Tongue (tissue), 1 donor: ENCODE measurements at regions not wholly inside any gene's neighbourhood (a gene's known extent, or its start where the extent isn't known, plus 50 kb on each side); places are given as distances from the start of the nearest gene placed in this dataset.
A peak's percentile ranks its signal among the peaks of the same experiment; 100 is the strongest.

Experiments
- DNase-seq: peaks from one replicate; pipeline ENCODE4 v3.0.0-alpha.2; 2015

GRCh38 chr3:72021531-72021930 is 236.6 kb upstream of the PROK2 start:
- DNase-seq, result no peak

DNA sequence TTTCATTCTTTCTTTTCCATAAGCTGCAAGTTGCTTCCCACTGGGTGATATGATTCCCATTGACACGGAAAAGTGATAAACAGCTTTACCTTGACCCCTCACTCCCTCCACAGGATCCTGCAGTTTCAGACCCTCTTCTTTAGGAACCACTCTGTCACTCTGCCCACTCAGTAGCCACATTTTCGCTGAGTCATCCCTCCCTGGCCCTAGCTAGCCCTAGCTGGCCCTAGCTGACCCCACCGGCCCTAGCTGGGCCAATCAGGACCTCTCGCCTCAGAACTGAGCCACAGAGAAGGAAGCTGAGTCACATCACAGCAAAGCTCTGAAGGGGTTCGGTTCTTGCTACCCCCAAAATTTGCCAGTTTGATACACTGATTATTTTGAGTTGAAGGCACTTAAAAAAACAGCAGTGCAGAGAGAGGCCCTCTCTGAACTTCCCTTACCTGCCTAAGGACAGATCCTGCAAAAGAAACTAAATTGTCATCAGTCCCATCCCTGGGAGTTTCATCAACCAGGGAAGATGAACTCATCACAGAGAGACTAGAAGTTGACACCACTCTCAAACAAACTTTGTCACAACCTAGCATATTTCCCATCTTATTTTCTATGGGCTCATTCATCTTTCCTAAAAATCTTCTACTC is 233.5 kb upstream of the PROK2 start:
- no peak for DNase-seq

- no peak for DNase-seq
Observed at GRCh38 chr3:72017935-72018334, 233.0 kb upstream of the PROK2 start.

DNA sequence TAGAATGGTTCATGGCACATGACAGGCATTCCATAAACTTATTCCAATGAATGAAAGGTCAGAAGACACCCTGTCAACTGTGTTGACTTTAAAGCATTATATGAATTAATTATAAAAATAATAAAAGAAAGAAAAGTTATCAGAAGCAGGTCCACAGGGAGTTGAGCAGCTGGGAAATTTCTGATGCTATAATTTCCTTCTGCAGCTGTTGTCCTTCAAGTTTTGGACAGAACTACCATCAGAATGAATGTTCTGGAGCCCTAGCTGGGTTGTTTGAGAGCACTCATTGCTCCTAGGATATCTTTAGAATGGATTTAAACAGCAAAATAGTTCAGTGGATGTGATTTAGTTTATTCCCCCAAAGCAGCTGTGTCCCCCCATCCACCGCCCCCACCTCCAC is 232.4 kb upstream of the PROK2 start:
- DNase-seq, result peak; percentile 22

GRCh38 chr3:72015463-72015862 is 230.5 kb upstream of the PROK2 start:
- DNase-seq, result no peak

GRCh38 chr3:72013084-72013483 is 228.1 kb upstream of the PROK2 start:
- no peak for DNase-seq

- DNase-seq, result no peak
Observed at GRCh38 chr3:72012363-72012762, 227.4 kb upstream of the PROK2 start.

DNA sequence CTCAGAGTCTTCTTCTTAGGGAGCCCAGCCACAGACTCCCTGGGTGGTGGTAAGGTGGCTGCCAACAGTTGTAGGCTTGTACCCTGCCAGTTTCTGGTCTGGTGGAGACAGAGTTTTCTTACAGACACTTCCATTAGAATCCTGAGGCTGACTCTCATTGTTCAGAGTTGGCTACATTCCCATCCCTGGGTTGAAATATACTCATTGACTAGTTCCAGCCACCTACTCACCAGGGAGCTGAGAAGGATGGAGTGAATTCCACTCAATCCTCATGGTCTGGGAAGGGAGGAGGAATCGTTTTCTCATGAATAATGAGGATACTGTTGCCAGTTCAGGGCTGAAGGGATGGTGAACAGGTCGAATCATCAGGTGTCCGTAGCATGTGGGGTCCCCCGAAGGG is 226.5 kb upstream of the PROK2 start:
- DNase-seq, result no peak

DNA sequence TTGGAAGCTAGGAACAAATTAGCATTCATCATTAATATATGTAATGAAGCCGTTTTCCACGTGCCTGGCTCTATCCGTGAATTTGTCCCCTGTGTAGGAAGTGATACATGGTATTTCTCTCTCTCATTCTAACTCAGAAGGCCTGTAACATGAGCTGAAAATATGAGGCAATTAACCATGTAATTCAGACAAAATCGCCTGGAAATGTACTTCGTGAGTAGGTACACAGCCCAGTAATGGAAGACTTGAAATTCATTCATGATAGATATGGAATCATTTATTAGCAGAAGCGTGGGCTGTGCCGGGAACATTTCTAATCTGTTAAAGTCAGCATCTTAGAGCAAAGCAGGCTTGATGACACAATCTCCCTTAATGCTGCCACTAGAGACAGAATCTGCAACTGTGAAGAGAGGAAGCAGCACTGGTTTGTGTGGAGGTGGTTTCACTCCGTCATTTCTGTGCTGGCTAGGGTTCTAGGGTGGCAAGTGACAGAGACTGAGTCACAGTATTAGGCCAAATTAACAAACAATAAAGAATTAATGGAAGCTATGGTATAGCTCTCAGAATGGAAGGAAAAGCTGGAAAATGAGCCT is 225.0 kb upstream of the PROK2 start:
- no peak for DNase-seq

GRCh38 chr3:72008226-72008996 is 223.5 kb upstream of the PROK2 start:
- no peak for DNase-seq

GRCh38 chr3:72006631-72007556 is 221.9 kb upstream of the PROK2 start:
- no peak for DNase-seq

GRCh38 chr3:72004749-72005292 is 219.9 kb upstream of the PROK2 start:
- DNase-seq, result no peak

DNA sequence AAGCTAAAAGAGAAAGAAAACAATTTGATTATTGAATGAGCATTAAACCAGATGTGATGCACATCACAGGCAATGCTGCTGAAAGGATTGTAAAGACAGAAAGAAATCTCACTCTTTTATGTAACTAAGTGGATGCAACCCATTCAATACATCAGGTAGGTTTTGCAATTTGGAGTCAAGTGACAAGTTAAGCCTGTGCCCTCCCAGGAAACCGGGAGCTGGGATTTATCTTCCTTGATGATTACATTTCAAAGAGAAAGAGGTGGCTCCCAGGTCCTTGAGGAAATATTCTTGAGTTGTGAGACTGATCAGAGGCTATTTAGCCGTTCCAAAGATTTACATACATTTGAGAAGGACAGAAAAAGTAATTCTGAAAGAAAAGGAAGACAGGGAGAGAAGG is 219.0 kb upstream of the PROK2 start:
- DNase-seq, result no peak

DNA sequence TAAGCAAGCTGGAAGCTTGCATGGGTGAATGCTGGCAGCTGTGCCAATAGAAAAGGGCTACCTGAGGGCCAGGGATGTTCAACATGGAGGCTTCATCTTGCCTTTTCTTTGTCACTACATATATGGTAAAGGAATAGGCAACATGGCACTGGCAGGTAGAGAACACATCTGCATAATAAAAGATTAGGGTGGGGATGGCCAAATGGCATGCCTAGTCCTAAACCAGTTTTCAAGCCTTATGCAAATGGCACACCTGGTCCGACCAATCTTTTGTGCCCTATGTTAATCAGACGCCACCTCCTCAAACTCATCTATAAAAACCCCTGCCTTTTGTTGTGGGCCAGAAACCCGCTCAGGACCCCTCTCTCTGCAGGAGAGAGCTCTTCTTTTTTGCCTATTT is 216.8 kb upstream of the PROK2 start:
- DNase-seq, result no peak

- no peak for DNase-seq
Observed at GRCh38 chr3:71998995-71999673, 214.2 kb upstream of the PROK2 start.

DNA sequence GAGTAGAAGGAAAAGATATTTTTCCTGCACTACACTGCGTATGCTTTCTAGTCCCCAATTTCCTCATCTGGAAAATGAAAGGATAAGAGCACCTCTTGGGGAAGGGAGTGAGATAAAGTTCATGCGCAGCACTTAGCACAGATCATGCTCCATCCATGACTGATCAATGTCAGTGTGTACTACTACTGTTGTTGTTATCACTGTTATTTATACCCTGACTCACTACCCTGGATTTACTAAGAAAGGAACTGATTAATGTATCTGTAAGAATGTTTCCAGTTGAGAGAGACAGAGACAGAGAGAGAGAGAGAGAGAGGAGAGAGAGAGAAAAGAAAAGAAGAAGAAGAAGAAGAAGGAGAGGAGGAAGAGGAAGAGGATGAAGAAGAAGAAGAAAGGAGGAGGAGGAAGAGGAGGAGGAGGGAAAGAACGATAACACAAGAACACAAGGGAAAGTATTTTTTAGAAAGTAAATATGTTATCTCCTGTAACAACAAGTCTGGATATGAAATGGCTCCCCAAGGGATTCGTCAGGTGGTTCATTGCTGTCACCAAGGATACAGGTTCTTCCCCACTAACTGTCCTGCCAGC is 212.2 kb upstream of the PROK2 start:
- DNase-seq, result no peak

DNA sequence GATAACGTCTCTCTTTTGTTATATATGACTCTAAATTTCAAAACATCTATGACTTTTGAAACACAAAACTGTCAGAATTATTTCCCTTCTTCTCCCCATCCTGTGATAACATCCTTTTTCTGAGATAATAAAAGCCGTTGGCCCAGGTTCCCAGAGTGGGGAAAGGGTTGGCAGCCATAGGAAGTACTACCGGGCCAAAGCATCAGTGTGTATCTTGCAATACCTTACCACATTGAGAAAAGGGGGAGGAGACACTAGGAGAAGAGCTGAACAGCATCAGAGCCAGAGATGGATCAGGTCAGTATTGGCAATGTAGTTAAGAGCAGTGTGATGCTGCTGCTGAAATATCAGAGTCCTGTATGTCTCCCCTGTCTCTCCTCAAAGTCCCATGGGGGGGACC is 210.0 kb upstream of the PROK2 start:
- DNase-seq, result no peak

GRCh38 chr3:71994203-71994602 is 209.3 kb upstream of the PROK2 start:
- DNase-seq, result no peak

GRCh38 chr3:71991681-71992080 is 206.7 kb upstream of the PROK2 start:
- no peak for DNase-seq

GRCh38 chr3:71991046-71991445 is 206.1 kb upstream of the PROK2 start:
- DNase-seq, result no peak

DNA sequence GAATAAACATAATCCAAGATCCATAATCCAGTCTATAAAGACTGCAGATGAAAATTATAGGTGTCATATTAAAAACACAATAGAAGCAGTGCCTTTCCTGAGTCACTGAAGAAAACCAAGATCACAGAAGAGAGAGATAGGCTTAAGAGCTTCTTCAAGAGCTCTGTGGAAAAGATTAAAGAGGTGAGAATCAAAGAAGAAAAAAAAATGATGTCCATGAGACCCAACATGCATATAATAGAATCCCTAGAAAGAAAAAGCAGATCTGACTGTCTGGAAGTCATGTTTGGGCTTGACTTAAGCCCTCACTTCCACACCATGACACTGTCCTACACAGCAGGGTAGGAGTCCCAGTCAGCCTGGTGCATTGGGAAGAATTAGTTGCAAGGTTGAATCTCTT is 205.6 kb upstream of the PROK2 start:
- DNase-seq, result no peak
